HG03095 (cell line): ENCODE measurements at regions not wholly inside any gene's neighbourhood (a gene's known extent, or its start where the extent isn't known, plus 50 kb on each side); places are given as distances from the start of the nearest gene placed in this dataset.

Experiments
- ATAC-seq: cut with Tn5 transposase; IDR thresholded peaks from one replicate; pipeline ENCODE4 v1.9.1; 2021; ENCODE audit warnings: moderate library complexity; ENCODE audit not compliant: unreplicated experiment

DNA sequence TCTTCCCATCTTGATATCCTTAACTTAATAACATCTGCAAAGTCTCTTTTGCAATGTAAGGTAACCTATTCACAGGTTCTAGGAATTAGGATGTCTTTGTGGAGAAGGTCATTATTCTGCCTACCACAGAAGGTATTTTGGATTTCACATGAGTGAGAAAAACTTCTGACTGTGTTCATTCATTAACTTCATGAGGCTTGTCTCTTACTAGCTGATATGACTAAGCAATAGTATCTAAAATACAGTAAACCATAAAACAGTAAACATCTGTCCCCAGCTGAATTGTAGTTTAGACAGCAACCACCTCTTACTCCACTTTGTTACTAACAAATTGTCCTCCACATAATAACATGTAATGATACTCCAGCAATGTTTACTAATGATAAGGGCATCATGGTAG lies 198.1 kb downstream of the SEC23A start:
- no peak for ATAC-seq

DNA sequence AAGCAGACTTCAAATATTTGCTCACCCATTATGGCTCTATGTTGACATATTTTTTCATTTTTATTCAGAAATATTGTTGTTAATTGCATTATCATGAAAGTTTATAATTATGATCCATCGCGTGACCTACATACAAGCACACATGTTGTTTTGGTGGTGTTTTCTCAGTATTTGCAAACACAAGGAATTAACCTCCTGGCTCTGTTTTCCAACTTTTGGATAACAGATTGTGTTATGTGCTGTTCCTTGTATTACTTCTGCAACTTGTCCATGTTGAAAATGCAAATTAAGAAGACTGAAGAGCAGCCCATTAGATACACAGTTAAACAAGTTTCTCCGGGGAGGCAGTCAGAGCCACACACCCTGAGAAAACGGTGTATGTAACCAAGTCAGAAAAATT lies 201.2 kb downstream of the SEC23A start:
- ATAC-seq, result no peak

DNA sequence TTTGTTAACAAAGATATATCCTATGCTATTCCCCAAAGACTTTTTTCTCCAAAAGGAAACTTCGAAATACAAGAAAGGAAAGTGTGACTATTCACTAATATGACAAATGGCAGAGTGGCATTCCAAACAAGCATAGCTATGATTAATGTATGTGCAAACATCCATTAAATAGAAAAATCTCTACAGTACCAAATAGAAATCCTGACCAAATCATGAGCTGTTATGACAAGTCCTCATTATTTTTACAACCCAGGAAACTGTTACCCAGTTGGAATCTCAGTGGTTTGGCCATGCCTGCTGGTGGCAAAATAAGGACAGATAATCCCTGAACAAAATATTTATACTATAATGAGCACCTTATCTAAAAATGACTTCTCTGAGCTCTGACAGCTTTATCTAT lies 202.1 kb downstream of the SEC23A start:
- no peak for ATAC-seq

DNA sequence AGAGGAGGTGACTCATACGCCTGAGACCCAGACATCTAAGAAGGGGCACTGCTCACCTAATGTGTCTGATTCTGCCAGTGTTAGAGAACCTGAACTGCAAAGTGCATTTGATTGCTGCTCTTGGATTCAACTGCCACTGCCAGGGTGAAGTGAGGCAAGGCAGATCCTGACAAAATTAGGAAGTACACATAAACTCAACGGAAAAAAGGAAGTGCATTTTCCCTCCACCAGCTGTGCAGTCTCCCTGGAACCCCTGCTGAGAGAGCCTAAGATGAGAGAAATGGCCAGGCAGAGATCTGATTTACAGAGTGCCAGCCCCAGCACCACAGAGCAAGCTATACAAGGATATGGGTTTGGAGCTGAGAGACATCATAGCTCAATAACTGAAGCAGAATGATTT lies 215.3 kb downstream of the SEC23A start:
- ATAC-seq, result no peak

DNA sequence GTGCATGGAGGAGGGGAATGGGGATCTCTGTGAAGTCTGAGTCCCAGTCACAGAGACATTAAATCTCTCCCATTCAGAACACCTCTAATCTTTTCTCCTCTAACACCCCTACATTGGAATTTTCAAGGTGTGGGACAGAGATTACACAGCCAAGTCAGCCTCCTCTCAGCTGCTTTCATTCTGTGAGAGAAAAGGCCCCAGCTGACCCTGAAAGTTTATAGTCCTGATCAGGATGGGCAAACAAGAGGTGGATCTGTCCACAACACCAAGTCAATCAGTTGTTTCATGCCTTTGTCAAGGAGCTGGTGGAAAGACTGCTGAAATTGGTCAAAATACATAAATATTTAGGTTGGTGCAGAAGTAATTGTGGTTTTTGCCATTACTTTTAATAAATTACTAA lies 218.9 kb downstream of the SEC23A start:
- no peak for ATAC-seq

DNA sequence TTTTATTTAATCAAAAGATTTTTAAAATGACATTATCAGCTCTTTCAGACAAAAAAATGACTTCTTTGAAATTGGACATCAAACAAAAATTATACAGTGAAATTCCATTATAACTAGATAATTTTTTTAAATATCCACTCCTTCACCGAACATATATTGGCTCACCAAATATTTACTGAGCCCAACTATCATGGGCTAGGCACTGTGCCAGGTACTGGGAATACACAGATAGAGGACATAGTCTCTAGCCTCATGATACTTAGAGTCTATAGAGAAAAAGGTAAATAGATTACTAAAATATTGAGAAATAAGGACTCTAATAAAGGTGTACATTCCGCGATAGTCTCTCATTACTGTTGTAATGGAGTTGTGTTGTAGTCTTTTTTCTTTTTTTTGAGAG lies 219.9 kb downstream of the SEC23A start:
- no peak for ATAC-seq

DNA sequence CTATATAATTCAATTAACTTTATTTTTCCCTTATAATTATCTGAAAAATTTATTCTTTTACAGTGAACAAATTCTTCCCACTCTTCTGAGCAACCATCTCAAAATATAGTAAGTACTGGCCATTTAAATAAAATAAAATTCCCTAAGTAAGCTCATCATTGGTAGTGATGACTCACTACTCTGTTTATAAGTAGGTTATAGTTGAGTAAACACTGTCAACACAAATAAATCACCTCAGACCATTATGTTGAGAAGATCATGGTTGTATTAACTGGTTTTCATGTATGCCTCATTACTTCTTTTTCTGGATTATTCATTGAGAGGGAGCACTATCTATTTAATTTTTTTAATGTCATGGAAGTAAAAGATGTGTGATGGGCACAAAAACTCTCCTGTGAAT lies 220.5 kb downstream of the SEC23A start:
- no peak for ATAC-seq

DNA sequence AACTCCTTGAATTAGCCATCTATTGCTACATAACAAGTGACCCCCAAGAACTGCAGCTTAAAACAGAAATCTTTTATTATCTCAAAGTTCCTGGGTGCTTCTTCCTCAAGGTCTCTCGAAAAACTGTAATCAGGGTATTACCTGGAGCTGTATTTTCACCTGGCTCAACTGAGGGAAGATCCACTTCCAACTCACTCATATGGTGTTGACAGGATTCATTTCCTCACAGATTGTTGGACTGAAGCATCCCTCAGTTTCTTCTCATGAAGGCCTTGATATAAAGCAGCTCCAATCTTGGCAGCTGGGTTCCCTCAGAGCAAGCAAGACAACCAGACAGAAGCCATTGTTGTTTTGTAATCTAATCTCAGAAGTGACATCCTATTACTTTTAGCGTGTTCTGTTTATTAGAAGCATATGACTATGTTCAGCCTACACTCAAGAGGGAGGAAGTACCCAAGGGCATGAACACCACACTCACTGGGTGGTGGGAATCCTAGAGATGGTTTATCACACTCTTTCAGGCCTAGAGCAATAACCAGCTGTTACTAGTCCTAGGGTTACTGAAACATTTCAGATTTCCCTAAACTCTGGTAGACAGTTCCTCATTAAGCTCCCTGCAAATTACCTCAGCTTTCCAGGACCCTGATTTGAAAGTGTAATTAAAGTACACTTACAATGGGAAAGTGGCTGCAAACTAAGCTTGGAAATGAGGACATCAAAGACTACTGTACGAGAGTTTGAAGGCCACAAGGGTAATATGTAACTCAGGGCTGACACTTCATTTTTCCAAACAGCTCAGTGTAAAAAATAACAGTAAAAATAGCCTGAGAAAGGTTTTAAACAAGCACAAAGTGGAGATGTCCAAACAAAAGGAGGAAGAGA lies 222.2 kb downstream of the SEC23A start:
- no peak for ATAC-seq

DNA sequence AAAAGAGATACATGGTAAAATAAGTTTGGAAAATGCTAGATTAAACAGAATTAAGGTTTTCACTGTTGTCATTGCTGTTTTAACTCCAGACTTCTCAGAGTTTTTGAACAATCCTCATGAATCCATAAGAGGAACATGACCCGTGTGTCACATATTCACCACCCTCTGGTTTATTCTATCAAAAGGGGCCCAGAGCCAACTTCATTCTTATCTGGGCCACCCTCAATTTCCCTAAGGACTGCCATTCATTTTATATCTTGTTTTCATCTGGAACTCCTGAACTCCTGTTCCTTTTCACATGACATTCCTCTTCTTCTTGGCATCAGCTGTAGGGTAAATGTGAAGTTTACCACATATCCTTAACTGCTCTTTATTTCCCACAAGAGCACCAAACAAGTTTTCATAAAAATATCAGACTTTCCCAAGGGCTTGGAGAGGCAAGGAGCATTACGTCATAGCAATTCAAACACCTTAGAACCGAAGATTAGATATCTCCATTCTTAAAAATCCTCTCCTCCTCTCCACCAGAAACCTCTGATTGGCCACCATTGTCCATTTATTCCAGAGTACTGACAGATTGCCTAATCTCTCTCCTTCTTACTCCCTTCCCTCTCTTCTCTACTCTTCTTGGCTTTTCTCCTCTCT lies 225.2 kb downstream of the SEC23A start:
- no peak for ATAC-seq

DNA sequence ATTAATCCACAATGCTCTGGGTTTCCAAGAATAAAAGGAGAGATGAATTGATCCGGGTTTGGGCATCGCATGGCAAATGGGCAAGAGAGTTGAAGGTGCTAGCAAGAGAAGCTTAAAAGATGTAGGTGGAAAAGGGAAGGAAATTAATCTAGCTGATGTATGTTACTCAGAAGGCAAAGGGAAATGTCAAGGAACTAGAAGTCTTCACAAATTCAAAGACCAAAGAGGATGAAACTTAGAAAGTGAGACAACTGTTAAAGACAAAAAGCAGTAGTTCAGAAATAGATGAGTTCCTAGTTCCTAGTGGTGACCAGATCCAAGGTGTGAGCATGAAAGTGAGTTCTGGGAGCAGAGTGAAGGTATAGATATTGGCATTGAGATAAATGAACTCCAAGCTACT lies 228.3 kb downstream of the SEC23A start:
- no peak for ATAC-seq

DNA sequence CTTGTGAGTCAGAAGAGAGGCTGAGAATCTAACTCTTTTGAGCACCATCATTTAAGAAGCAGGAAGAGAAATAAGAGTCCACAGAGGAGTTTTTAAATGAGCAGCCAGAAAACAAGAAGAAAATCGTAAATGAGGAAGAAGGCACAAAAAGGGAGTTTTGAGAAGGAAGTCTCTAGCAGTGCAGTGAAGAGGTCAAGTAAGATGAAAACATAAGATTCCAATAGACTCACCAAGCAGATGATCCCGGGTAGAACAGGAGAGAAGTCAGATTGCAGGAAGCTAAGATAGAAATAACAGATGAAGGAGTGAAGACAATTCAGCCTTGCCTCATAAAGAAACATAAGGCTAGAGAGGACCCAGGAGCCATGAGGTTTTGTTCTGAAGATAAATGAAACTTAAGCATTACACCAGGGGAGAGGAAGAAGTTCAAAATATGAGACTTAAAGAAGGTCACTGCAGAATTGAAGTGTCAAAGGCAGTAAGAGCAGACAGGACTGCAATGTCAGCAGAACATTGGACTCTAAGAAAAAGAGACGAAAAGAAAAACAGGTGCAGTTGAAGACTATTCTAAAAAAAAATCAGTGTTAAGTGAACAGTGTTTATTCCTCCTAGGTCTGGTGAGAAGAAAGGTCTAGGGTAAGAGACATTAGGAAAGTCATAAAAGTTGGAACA lies 229.0 kb downstream of the SEC23A start:
- no peak for ATAC-seq

DNA sequence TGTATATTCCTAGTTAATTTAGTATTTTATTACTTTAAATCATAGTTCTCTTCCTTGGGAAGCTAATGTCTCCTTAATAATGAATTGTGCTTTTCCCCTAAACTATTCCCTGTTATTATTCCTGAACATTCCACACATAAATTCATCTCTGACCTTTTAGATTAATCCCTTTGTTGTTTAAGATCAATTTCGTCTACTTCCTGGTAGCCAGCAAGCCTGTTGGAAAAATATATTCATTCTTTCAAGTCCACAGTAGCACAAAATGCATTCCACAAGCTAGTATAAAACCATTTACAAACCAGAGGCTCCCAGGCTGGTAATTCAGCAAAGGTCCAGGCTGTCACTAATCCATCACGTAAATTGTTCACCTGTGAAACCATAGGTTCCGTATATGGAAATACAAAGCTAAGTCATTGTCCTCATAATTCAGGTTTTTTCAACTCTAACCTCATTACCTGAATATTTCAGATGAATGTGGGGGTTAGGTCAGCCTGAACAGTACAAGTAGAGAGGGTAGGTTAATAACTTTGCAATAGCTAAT lies 232.7 kb downstream of the SEC23A start:
- ATAC-seq, result no peak

DNA sequence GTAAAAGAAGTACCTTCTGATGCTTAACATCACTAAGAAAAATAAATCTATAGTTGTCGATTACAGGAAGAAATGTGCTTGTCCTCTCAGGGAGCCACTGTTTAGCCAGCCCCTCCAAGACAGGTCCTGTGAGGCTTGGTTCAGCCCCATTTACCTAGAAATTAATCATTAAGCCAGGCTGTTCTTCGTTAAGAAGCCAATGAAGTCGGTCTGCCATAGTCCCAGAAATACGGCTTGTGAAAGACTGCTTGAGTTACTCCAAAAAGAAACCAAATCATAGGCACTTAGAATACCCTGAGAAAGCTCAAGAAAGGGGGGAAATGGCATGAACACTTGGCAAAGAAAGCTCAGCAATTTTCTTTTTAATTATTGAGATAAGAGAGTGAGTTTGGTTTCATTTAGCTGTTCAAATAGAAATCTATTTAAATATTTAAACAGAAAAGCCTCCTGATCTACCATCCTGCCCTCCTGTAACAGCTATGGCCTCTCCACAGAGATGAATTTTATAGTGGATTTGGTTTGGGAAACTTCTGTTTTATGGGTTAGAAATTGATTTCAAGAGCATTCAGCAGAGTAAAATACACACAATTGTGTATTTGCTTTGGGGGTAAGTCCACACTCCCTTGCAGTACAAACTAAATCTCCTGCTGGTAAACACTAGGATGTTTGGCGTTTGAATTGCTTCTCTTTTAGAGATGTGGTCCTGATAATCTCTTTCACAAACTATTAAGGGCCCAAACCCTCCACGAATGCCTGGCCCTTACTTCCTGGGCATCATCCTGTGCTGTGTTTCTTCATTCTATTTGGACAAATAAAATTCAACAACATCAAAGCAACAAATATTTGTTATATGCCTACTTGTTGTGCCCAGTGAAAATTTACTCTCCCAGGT lies 234.4 kb downstream of the SEC23A start:
- ATAC-seq, result no peak

DNA sequence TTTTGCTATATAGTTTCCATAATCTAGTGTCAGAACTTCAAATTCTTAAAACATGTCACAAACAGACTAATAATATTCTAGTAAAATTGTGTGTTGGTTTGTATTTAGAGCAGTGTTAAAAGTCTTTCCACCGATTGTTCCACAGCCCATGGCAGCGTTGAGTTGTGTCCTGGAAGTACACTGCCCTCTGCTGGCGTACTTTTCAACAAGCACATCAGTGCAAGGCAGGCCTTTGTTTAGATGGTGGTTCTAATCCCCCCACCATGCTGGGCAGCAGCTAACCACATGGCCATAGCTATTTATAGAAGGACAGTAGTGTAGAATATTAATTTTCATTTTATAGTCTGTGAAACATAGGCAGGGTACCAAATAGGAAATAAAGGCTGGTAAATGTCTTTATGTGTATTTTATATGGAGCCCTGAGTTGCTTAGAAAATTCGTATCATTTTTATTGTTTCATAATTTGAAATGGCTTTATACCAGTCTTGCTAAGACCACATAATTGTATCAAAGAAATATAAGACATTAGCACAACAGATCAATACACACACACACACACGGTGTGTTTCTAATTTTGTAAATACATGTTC lies 235.4 kb downstream of the SEC23A start:
- peak; percentile 85 for ATAC-seq

DNA sequence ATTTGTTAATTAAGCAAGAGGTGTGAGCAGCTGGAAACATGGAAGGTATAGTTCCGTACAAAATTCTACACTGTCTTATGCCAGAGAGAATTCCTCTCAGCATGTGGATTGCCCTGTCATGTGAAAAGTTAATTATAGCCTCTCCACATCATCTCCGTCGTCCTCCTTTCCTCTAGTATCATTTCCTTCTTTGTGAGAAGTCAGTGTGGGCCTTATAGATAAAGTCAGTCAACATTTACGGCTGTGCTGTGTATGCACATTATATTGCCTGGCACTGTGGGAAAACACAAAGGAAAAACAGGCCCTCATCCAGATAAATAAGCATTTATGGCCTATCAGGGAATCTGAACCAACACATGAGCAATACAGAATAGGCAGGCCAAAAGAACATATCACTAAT lies 236.6 kb downstream of the SEC23A start:
- no peak for ATAC-seq

DNA sequence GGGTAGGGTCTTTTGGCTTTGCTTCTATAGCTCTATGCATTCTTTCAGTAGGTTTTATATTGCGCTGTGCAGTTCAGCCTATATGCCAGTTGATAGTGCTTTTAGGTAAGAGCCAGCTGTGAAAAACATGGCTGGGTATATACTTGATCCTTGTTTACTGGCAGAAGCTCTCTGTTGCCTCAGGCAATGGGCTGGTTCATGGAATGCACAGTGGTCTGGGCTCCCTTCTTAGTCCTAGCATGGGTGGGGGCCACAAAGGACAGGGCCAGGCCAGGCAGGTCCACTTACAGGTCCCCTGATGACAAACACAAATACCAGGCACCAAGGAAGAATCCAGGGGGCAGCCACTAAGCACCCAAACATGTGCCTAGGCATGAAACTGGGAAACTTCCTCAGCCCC lies 240.7 kb downstream of the SEC23A start:
- no peak for ATAC-seq

DNA sequence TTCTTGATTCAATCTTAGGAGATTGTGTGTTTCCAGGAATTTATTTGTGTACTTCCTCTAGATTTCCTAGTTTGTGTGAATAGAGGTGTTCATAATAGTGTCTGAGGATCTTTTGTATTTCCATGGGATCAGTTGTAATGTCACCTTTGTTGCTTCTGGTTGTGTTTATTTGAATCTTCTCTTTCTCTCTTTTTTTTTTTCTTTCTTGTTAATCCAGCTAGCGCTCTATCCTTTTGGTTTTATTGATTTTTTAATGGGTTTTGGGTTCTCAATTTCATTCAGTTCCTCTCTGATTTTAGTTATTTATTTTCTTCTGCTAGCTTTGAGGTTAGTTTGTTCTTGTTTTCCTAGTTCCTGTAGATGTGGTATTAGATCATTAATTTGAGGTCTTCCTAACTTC lies 242.5 kb downstream of the SEC23A start:
- ATAC-seq, result no peak

DNA sequence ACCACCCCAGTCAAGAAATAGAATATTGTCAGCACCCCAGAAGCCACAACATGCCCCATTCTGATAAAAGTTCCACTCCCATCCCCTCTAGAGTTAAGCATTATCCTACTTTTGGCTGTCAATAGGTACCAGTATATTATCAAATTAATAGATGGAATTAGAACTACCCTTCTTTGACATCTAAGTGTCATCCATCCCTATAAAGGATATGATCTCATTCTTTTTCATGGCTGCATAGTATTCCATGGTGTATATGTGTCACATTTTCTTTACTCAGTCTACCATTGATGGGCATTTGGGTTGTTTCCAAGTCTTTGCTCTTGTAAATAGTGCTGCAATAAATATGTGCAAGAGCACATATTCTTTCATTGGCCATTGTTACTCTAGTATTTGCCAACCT lies 246.2 kb downstream of the SEC23A start:
- ATAC-seq, result no peak

DNA sequence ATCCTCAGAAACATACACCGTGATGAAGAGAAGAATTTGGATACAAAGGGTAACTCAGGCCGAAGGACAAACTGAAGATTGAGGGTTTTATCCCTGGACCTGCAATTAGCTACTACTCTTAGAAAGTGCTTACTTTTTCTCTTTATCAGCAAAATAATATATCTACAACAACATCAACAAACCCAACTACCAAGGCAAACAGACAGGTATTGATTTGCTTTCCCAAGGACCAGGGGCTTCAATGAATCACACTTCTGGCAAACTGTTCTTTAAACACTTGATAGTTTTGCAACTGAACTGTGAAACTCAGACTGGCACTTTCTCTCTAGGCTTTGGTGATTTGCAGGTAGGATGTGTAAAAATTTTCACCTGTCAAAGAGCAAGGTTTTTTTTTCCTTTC lies 247.5 kb downstream of the SEC23A start:
- no peak for ATAC-seq

DNA sequence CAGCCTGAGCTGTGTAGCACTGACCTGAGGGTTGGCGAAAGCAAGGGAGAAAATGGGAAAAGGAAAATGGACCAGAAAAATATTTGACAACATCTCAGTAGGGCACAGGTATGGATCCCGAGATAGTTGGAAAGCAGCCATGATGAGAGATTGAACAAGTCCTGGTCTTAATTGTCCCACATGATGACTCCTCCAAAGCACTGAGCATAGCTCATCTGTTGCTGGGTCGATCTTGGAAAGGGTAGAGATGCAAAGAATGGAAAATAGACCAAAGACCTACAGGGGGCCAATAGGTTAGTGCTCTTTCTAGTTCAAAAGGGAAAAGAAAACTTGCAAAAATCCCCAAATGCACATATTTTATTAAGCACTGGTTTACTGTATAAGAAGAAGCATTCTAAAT lies 251.9 kb downstream of the SEC23A start:
- no peak for ATAC-seq
